PFSK-1 (cell line): ENCODE measurements at regions not wholly inside any gene's neighbourhood (a gene's known extent, or its start where the extent isn't known, plus 50 kb on each side); places are given as distances from the start of the nearest gene placed in this dataset.

Source experiments
- POLR2AphosphoS5 ChIP-seq: IDR thresholded peaks from 2 replicates; pipeline ENCODE4 v1.6.1; 2012; ENCODE audit warnings: low read depth, mild to moderate bottlenecking, control low read depth, low read length, moderate library complexity
- TF ChIP-seq, protein P1 (sequence below), 2 experiments: IDR thresholded peaks; 2 replicates each; pipeline versions ENCODE4 v1.6.1 to v1.8.0; 2011 to 2012; ENCODE audit warnings: low read depth in 2 of 2, low read length in 2 of 2, control low read depth in 1 of 2, inconsistent platforms in 1 of 2, mild to moderate bottlenecking in 1 of 2, moderate library complexity in 1 of 2; ENCODE audit not compliant: insufficient read depth in 1 of 2

GRCh38 chr14:43671716-43672485 lies 835.2 kb downstream of the FSCB start:
- TF ChIP-seq POLR2AphosphoS5, result no peak
- TF ChIP-seq, protein P1, sequence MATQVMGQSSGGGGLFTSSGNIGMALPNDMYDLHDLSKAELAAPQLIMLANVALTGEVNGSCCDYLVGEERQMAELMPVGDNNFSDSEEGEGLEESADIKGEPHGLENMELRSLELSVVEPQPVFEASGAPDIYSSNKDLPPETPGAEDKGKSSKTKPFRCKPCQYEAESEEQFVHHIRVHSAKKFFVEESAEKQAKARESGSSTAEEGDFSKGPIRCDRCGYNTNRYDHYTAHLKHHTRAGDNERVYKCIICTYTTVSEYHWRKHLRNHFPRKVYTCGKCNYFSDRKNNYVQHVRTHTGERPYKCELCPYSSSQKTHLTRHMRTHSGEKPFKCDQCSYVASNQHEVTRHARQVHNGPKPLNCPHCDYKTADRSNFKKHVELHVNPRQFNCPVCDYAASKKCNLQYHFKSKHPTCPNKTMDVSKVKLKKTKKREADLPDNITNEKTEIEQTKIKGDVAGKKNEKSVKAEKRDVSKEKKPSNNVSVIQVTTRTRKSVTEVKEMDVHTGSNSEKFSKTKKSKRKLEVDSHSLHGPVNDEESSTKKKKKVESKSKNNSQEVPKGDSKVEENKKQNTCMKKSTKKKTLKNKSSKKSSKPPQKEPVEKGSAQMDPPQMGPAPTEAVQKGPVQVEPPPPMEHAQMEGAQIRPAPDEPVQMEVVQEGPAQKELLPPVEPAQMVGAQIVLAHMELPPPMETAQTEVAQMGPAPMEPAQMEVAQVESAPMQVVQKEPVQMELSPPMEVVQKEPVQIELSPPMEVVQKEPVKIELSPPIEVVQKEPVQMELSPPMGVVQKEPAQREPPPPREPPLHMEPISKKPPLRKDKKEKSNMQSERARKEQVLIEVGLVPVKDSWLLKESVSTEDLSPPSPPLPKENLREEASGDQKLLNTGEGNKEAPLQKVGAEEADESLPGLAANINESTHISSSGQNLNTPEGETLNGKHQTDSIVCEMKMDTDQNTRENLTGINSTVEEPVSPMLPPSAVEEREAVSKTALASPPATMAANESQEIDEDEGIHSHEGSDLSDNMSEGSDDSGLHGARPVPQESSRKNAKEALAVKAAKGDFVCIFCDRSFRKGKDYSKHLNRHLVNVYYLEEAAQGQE (IDR thresholded peaks at IDR 0.05; ENCODE audit: insufficient read depth in 1 of 2, low read depth in 2 of 2, low read length in 2 of 2), result no peak
